Fibroblast of lung (primary cell): ENCODE measurements at regions not wholly inside any gene's neighbourhood (a gene's known extent, or its start where the extent isn't known, plus 50 kb on each side); places are given as distances from the start of the nearest gene placed in this dataset.

Source experiments
- DNase-seq, 2 donors: peaks; one replicate each; pipeline versions ENCODE4 v3.0.0 to v3.0.0-alpha.2; 2010; ENCODE audit warnings: low read depth in 2 of 2
- H2AFZ ChIP-seq: 2 replicates; pipeline ENCODE4 v1.5.1; 2012; ENCODE audit warnings: low read length, control low read depth, inconsistent platforms
- H3K27ac ChIP-seq: 2 replicates; pipeline ENCODE4 v1.5.1; 2011; ENCODE audit warnings: low read length, control low read depth; ENCODE audit not compliant: insufficient read depth
- H3K27me3 ChIP-seq: 2 replicates; pipeline ENCODE4 v1.5.1; 2011; ENCODE audit warnings: mild to moderate bottlenecking, low read length; ENCODE audit not compliant: control insufficient read depth, insufficient read depth
- H3K36me3 ChIP-seq: 2 replicates; pipeline ENCODE4 v1.5.1; 2011; ENCODE audit warnings: low read length; ENCODE audit not compliant: control insufficient read depth, insufficient read depth
- H3K4me1 ChIP-seq: 2 replicates; pipeline ENCODE4 v1.5.1; 2011; ENCODE audit warnings: low read length; ENCODE audit not compliant: control insufficient read depth, insufficient read depth; ENCODE audit errors: extremely low read depth
- H3K4me2 ChIP-seq: 2 replicates; pipeline ENCODE4 v1.5.1; 2011; ENCODE audit warnings: low read length, control low read depth; ENCODE audit not compliant: insufficient read depth; ENCODE audit errors: extremely low read depth
- H3K4me3 ChIP-seq, 4 experiments: fragments of 200-600 bp in 1 of 4; sonication (generic) in 1 of 4; replicated peaks in 1 of 4; 2 replicates each; pipeline ENCODE4 v1.5.1; 2011 to 2016; ENCODE audit warnings: low read length in 4 of 4, low read depth in 3 of 4, mild to moderate bottlenecking in 3 of 4, control low read depth in 2 of 4, inconsistent platforms in 1 of 4, mixed read lengths in 1 of 4; ENCODE audit not compliant: insufficient read depth in 1 of 4; ENCODE audit errors: control extremely low read depth in 1 of 4
- H3K79me2 ChIP-seq: 2 replicates; pipeline ENCODE4 v1.5.1; 2012; ENCODE audit warnings: mild to moderate bottlenecking, low read length, inconsistent platforms; ENCODE audit not compliant: control insufficient read depth, insufficient read depth
- H3K9ac ChIP-seq: 2 replicates; pipeline ENCODE4 v1.5.1; 2011; ENCODE audit warnings: mild to moderate bottlenecking, low read length, control low read depth; ENCODE audit not compliant: insufficient read depth
- H3K9me3 ChIP-seq: 2 replicates; pipeline ENCODE4 v1.5.1; 2012; ENCODE audit warnings: low read depth, low read length; ENCODE audit not compliant: control insufficient read depth, insufficient read depth
- H4K20me1 ChIP-seq: 2 replicates; pipeline ENCODE4 v1.5.1; 2011; ENCODE audit warnings: low read length; ENCODE audit not compliant: control insufficient read depth, insufficient read depth; ENCODE audit errors: extremely low read depth
- EZH2 ChIP-seq: IDR thresholded peaks from 2 replicates; pipeline ENCODE4 v1.5.1; 2012; ENCODE audit warnings: low read length, control low read depth, mild to moderate bottlenecking; ENCODE audit errors: missing control alignments
- TF ChIP-seq, protein P1 (sequence below), 2 donors: IDR thresholded peaks in 1 of 2; conservative IDR thresholded peaks in 1 of 2; 1 replicate in 1 of 2; 2 replicates in 1 of 2; pipeline ENCODE4 v1.5.1; 2011 to 2012; ENCODE audit warnings: low read length in 2 of 2, control low read depth in 1 of 2, inconsistent platforms in 1 of 2, low read depth in 1 of 2, mild to moderate bottlenecking in 1 of 2

DNA sequence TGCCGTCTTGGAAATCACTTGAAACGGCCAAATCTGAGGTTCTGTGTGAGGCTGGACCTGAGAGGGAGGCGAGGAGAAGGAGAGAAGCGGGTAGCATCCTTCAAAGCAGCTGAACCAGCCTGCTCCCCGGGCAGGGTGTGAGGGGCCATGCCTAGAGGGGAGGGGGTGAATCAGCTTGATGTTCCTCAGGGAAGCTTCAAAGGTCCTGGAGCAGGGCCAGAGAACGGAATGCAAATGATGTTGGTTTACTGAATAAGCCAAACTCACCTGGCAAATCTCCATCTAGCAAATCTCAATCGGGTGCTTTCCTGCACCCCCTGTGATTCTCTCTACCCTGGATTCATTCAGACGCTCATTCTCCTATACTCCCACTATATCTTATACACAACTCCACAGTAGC is 226.9 kb downstream of the WDR11 start:
- no peak overlapping the region for H3K9ac ChIP-seq
- H3K79me2 ChIP-seq: no peaks in the 10 kb centered on the region
- H4K20me1 ChIP-seq: no peaks in the 10 kb centered on the region
- no peak overlapping the region for H3K4me2 ChIP-seq
- H3K4me3 ChIP-seq: no peak overlapping the region
- H3K27me3 ChIP-seq: no peaks in the 10 kb centered on the region
- no peak overlapping the region for H2AFZ ChIP-seq
- DNase-seq: no peak
- no peaks in the 10 kb centered on the region for H3K4me1 ChIP-seq
- TF ChIP-seq EZH2: no peak
- TF ChIP-seq, protein P1, sequence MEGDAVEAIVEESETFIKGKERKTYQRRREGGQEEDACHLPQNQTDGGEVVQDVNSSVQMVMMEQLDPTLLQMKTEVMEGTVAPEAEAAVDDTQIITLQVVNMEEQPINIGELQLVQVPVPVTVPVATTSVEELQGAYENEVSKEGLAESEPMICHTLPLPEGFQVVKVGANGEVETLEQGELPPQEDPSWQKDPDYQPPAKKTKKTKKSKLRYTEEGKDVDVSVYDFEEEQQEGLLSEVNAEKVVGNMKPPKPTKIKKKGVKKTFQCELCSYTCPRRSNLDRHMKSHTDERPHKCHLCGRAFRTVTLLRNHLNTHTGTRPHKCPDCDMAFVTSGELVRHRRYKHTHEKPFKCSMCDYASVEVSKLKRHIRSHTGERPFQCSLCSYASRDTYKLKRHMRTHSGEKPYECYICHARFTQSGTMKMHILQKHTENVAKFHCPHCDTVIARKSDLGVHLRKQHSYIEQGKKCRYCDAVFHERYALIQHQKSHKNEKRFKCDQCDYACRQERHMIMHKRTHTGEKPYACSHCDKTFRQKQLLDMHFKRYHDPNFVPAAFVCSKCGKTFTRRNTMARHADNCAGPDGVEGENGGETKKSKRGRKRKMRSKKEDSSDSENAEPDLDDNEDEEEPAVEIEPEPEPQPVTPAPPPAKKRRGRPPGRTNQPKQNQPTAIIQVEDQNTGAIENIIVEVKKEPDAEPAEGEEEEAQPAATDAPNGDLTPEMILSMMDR (conservative IDR thresholded peaks at IDR 0.05 in 1 of 2, IDR thresholded peaks at IDR 0.05 in 1 of 2; ENCODE audit: low read depth in 1 of 2, low read length in 2 of 2): no peak
- H3K36me3 ChIP-seq: no peaks in the 10 kb centered on the region
- H3K27ac ChIP-seq: no peak overlapping the region
- H3K9me3 ChIP-seq: no peaks in the 10 kb centered on the region

DNA sequence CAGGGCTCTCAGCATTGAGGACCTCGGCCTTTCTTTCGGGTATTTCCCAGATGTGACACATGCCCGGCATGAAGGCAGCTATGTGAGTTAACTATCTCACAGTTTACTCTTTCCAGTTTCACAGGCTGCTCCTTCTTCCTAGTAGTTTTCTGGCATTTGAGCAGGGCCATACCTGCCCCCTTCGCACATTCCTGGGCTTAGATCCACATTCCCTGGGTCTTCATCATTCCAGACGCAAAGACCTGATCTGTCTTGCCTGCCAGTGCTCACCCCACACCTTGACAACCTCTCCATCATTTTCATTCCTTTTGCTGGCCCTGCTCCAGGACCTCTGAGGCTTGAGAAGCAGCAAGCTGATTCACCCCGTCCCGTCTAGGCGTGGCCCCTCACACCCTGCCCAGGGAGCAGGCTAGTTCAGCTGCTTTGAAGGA is 227.5 kb downstream of the WDR11 start:
- H3K79me2 ChIP-seq: no peaks in the 10 kb centered on the region
- no peaks in the 10 kb centered on the region for H3K36me3 ChIP-seq
- no peaks in the 10 kb centered on the region for H3K27me3 ChIP-seq
- DNase-seq: peak in 1 of 2 donors; percentile 61
- no peak overlapping the region for H3K9ac ChIP-seq
- no peak overlapping the region for H3K27ac ChIP-seq
- H4K20me1 ChIP-seq: no peaks in the 10 kb centered on the region
- H2AFZ ChIP-seq: no peak overlapping the region
- TF ChIP-seq EZH2: no peak
- TF ChIP-seq, protein P1 (conservative IDR thresholded peaks at IDR 0.05 in 1 of 2, IDR thresholded peaks at IDR 0.05 in 1 of 2; ENCODE audit: low read depth in 1 of 2, low read length in 2 of 2): no peak
- H3K4me1 ChIP-seq: no peaks in the 10 kb centered on the region
- H3K4me2 ChIP-seq: no peak overlapping the region
- no peak overlapping the region for H3K4me3 ChIP-seq
- H3K9me3 ChIP-seq: no peaks in the 10 kb centered on the region

DNA sequence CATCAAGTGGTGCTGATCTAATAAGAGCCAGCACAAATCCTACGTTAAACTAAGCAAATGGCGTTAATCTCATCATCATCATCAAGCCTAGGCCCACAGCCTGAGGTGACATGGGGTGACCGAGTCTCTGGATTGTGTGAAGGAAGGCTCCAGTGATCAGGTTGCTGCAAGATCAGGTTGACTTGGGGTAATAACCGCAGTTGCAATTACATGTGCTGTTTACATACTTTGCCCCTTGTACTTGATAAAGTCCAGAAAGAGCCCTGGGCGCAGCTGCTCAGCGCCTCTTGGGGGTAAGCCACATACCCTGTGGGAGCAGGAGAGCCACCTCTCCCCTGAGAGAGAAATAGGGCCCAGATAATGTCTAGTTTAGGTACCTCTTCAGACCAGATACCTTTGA is 228.1 kb downstream of the WDR11 start:
- no peak overlapping the region for H3K4me3 ChIP-seq
- H2AFZ ChIP-seq: no peak overlapping the region
- H3K4me2 ChIP-seq: no peak overlapping the region
- H3K79me2 ChIP-seq: no peaks in the 10 kb centered on the region
- H4K20me1 ChIP-seq: no peaks in the 10 kb centered on the region
- H3K9me3 ChIP-seq: no peaks in the 10 kb centered on the region
- no peak overlapping the region for H3K9ac ChIP-seq
- TF ChIP-seq, protein P1 (conservative IDR thresholded peaks at IDR 0.05 in 1 of 2, IDR thresholded peaks at IDR 0.05 in 1 of 2; ENCODE audit: low read depth in 1 of 2, low read length in 2 of 2): no peak
- no peak for TF ChIP-seq EZH2
- H3K4me1 ChIP-seq: no peaks in the 10 kb centered on the region
- DNase-seq: no peak
- H3K36me3 ChIP-seq: no peaks in the 10 kb centered on the region
- H3K27me3 ChIP-seq: no peaks in the 10 kb centered on the region
- no peak overlapping the region for H3K27ac ChIP-seq
